GM12873 (cell line): ENCODE measurements at regions not wholly inside any gene's neighbourhood (a gene's known extent, or its start where the extent isn't known, plus 50 kb on each side); places are given as distances from the start of the nearest gene placed in this dataset.
A peak's percentile ranks its signal among the peaks of the same experiment; 100 is the strongest.

ENCODE experiments used
- CTCF ChIP-seq: IDR thresholded peaks from 2 replicates; pipeline ENCODE4 v1.5.1; 2012; ENCODE audit warnings: low read depth, mild to moderate bottlenecking, moderate library complexity, low read length, control low read depth; ENCODE audit not compliant: insufficient read depth; ENCODE audit errors: missing control alignments

GRCh38 chr15:96893159-96893906, 562.8 kb downstream of the NR2F2 start:
- TF ChIP-seq CTCF: peak; percentile 37

- no peak for TF ChIP-seq CTCF
Measured at GRCh38 chr15:96894659-96895058, 564.2 kb downstream of the NR2F2 start.

GRCh38 chr15:96896766-96897165, 566.3 kb downstream of the NR2F2 start:
- TF ChIP-seq CTCF: no peak

DNA sequence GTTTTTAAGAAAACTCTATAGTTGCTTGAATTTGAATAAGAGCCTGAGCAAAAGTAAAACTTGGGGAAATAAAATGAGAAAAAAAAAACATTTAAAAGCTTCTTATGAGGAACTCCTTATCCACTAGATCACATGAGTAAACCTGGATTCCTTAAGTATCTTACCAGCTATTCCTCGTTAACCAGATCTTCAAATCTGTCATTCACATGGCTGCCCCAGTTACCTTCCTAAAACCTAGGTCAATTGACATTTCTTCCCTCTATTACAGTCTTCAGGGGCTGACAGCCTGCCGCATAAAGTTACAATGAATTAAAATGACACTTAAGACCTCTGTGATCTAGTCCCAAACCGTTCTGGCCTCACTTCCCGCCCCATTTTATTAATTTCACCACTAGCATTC, 583.6 kb downstream of the NR2F2 start:
- no peak for TF ChIP-seq CTCF

GRCh38 chr15:96916750-96917149, 586.2 kb downstream of the NR2F2 start:
- TF ChIP-seq CTCF: no peak

DNA sequence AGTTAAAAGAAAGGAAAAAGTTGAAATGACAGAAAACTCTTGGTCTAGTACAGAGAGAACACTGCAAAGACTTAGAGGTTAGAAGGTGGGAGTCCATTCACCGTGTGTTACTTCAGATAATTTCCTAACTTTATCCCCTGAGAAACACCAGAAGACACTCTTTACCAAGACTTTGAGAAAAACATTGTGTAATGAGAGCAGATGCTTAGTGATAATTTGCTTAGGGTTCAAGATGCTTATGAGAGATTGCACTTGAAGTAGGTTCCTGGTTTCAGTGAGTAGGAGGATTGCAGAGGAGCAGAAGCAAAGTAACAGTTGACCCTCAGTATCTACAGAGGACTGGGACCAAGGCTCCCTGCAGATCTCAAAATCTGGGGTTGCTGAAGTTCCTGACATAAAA, 594.1 kb downstream of the NR2F2 start:
- TF ChIP-seq CTCF: no peak

DNA sequence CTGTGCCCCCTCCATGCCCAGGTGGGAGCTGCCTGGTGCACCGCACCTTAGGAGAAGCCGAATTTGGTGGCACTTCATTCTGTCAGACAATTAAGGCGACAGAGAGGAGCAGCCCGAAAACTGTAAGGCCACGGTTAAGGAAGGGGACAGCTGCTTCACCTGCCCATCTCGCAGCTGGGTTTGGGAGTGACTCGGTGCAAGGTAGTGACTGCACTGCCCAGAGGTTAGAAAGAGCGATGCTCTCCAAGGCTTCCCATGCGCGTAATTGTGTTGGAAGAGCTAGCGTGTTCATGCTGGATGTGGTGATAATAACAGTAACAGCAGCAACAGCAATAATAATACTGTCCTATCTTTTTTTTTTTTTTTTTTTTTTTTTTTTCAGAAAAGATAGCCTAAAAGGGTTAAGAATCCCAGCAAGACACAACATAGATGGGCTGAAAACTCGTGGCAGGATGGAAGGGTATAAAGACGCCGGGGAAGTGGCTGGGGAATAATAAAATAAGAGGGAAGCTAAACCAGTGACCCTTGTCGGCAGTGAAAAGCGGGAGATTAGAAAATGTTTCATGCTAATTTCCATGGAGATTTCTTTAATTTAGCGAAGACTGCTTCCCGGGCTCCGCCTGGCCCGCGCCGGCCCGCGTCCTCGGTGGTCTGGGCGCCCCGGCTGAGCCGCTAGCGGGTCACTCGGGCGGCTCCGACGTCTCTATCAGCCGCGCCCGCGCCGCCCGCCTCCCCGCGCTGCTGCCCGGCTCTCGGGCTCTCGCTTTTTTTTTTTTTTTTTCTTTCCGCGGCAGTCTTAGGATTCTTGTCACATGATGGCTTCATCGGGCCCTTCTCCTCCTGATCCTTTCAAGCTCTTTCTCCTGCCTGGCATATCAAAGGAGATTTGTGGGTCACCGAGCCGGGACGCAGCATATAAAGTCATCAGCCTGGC, 617.1 kb downstream of the NR2F2 start:
- TF ChIP-seq CTCF: no peak
